Fibroblast of the conjunctiva (primary cell): ENCODE measurements at regions not wholly inside any gene's neighbourhood (a gene's known extent, or its start where the extent isn't known, plus 50 kb on each side); places are given as distances from the start of the nearest gene placed in this dataset.

ENCODE experiments used
- DNase-seq: peaks from one replicate; pipeline ENCODE4 v3.0.0-alpha.2; 2010; ENCODE audit warnings: low read depth

- no peak for DNase-seq
These were observed 552.7 kb upstream of the PSMD7 start for GRCh38 chr16:73743665-73744496.

GRCh38 chr16:73739049-73739769, 557.4 kb upstream of the PSMD7 start:
- DNase-seq: no peak

GRCh38 chr16:73738266-73738665, 558.3 kb upstream of the PSMD7 start:
- DNase-seq: no peak

- DNase-seq: no peak
These were observed 559.0 kb upstream of the PSMD7 start for GRCh38 chr16:73737637-73738036.

GRCh38 chr16:73735954-73736353, 560.7 kb upstream of the PSMD7 start:
- no peak for DNase-seq

- DNase-seq: peak; percentile 12
These were observed 561.6 kb upstream of the PSMD7 start for GRCh38 chr16:73735018-73735417.

GRCh38 chr16:73732681-73733080, 563.9 kb upstream of the PSMD7 start:
- DNase-seq: no peak

- DNase-seq: no peak
These were observed 564.5 kb upstream of the PSMD7 start for GRCh38 chr16:73732143-73732542.

GRCh38 chr16:73730481-73731090, 566.0 kb upstream of the PSMD7 start:
- no peak for DNase-seq

- DNase-seq: no peak
These were observed 571.5 kb upstream of the PSMD7 start for GRCh38 chr16:73725156-73725555.

GRCh38 chr16:73724503-73724902, 572.1 kb upstream of the PSMD7 start:
- DNase-seq: no peak

- DNase-seq: no peak
These were observed 579.2 kb upstream of the PSMD7 start for GRCh38 chr16:73717266-73717974.

- DNase-seq: no peak
These were observed 581.6 kb upstream of the PSMD7 start for GRCh38 chr16:73714976-73715375.

GRCh38 chr16:73713778-73714495, 582.7 kb upstream of the PSMD7 start:
- peak; percentile 1 for DNase-seq

- DNase-seq: no peak
These were observed 583.4 kb upstream of the PSMD7 start for GRCh38 chr16:73713251-73713650.

GRCh38 chr16:73711406-73712080, 585.1 kb upstream of the PSMD7 start:
- no peak for DNase-seq

GRCh38 chr16:73710526-73710925, 586.1 kb upstream of the PSMD7 start:
- DNase-seq: no peak

- DNase-seq: no peak
These were observed 588.8 kb upstream of the PSMD7 start for GRCh38 chr16:73707863-73708262.

GRCh38 chr16:73703891-73704290, 592.7 kb upstream of the PSMD7 start:
- no peak for DNase-seq

GRCh38 chr16:73697336-73697735, 599.3 kb upstream of the PSMD7 start:
- DNase-seq: no peak

- no peak for DNase-seq
These were observed 603.8 kb upstream of the PSMD7 start for GRCh38 chr16:73692861-73693260.
